GM18498 (cell line): ENCODE measurements at regions not wholly inside any gene's neighbourhood (a gene's known extent, or its start where the extent isn't known, plus 50 kb on each side); places are given as distances from the start of the nearest gene placed in this dataset.

Experiments used
- ATAC-seq: cut with Tn5 transposase; IDR thresholded peaks from one replicate; pipeline ENCODE4 v1.9.1; 2021; ENCODE audit warnings: mild to moderate bottlenecking, moderate library complexity; ENCODE audit not compliant: unreplicated experiment

DNA sequence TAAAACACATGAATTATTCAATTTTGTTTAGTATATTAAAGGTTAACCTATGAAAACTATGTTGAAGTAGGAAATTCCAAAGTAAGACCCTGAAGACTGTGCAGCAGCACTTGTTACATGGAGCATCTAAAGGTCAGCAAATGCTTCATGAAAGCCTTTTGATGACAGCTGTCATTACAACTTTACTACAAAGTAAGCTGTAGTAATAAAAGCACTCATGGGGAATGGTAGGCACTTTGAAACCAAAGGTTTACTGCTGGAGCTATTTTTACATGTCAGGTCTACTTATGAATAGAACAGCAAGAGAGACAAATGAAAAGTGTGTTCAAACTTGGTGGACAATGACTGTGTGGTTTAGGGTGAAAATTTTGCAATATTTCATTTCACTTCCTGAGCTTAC, 672.5 kb upstream of the PCDH20 start:
- ATAC-seq, result no peak

DNA sequence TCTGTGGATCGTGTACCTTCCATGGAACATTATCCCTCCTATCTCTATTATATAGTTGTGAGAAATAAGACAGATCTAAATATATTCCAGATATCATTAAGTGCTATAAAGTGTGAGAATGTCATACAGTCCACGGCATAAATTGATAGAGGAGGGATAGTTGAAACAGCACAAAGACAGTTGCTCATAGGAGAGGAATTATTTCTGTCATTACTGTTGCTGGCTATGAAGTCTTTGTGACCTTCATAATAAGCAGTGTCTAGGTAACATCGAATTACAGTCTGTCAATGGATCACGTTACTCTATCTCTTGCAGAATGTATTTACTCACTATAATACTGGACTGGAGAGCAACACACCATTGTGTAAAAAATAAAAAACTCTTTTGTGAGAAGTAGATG, 671.5 kb upstream of the PCDH20 start:
- no peak for ATAC-seq

DNA sequence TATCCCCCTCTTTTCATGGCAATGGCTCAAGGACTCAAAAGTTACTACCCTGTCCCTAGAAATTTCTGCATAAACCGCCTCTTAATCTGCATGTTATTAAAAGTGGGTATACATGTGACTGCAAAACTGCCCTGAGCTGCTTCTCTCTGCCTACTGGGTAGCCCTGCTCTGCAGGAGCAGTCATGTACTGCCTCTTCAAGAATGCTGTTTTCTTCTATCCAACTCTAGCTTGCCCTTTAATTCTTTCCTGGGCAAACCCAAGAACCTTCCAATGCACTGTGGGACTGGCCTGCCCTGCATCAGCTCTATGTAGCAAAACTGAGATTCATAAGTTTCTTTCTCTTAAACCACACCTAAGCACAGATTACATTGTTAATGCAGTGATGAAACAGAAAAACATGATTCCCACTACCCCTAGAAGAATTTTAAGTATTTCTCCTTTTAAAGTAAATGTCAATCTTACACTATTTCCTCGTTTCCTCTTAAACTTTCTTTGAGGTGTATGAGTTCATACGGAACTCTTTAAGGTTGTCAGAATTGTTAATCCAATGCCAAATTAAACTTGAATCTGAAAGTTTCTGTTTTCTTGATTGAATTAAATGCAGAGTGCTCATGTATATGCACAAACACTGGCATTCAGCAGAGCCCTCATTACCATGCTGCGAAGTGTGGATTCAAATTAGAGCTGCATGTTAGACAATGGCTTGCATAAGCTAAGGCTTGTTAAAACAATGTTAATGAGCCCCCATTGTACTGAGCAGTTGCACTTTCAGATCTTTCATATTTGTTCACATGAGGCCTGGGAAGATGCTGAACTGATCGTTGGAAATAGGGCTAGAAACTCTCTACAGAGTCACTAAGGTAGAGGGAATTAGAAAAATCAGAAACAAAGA, 669.9 kb upstream of the PCDH20 start:
- ATAC-seq, result no peak

- no peak for ATAC-seq
These were observed 669.1 kb upstream of the PCDH20 start for GRCh38 chr13:62084728-62085127.

DNA sequence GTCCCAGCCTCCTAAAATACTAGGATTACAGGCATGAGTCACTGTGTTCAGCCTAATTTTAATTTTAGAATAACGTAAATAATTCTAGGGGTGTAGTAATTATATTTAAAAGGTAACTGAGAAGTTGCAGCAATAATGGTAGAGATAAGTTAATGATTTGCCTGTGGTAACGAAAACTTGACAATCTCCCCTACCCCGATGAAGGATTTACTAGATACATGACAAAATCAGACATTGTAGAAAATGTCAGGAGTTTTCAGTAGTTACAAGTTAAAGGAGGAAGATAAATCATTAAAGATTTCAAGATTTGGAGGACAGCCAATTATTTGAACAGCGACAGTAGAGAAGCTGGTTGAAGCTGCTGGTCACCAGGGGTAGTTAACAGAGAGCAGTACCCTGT, 652.2 kb upstream of the PCDH20 start:
- ATAC-seq, result no peak

DNA sequence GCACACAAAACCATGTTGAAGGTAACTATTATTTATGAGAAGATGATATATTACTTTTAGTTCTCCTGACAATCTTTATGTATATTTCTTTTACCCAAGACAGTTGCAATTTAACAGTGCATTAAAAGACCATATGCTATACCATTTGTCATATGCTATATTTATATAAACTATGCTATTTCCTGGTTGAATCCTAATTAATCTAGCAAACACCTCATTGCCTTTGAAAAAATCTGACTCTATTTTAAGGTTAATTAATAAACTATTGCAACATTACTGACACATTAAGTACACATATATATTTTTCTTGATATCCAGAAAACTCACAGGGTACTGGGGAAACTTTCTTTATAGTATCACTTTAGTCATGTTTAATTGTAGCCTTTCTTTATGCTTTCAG, 649.4 kb upstream of the PCDH20 start:
- no peak for ATAC-seq

- no peak for ATAC-seq
These were observed 646.1 kb upstream of the PCDH20 start for GRCh38 chr13:62061751-62062150.

DNA sequence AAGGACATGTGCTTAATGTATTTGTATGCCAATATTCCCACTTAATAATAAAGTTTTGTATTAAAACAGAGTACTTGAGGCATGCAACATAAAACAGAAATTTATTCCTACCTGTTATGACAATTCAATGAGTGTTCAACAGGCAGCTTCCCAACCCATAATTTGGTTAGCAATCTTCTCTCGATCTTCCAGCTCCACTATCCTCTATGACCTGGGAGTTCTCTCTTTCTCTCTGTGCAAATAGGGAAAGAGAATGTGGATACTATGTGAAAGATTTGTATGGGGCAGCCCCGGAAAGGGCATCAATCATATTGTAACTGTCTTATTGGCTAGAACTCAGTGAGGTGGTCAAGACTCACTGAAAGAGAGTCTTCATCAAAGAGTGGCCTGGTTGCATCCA, 644.9 kb upstream of the PCDH20 start:
- ATAC-seq, result no peak

DNA sequence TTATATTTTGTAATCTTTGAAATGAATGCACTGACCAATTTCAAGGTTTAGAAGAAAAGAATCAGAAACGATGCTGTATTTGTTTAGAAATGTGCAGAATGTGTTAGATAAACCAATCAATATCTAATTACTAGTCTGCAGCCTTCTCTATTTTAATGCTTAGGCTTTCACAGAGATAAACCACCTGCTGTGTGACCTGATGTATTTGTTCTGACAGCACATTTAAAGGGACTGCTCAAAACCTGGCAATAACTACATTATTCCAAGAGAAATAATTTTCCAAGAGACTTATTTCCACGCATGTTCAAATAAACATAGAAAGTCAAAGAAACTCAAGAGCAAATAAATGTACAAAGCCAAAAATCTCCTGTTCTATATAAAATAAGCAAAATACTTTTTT, 641.6 kb upstream of the PCDH20 start:
- ATAC-seq, result no peak

DNA sequence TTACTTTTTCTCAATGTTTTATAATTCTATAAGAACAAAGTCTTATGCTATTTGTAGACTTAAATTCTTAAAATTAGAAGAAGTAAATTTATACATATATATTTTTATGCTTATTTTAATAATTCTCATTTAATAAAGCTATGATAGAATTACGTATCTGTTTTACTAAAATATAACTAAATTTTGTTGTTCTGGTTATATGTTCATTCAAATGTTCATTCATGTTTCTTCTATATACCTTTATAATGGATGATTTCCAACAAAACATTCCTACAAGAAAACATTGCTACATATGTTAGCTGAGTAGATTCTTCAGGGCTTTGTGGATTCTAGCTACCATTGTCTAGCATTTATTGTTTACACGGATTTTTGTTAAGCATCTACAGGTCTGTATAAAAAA, 634.3 kb upstream of the PCDH20 start:
- ATAC-seq, result no peak

GRCh38 chr13:62046512-62046911, 630.9 kb upstream of the PCDH20 start:
- ATAC-seq, result no peak

DNA sequence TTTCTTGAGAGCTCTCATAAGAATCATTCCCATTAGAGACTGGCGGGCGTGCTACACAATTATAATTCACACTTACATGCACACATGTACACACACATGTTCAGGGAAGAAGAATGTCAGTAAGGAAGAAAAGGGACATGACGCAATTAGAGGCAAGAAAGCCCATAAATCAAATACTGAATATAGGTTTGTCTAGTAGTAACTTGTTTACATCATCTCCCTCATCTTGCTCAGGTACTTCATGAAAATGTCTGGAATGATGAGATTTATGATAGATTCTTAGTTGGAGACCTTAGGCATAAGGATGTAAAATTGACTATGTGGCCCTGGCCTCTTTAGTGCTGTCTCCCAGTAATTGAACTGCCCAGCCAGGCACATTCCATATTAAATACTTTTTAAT, 628.0 kb upstream of the PCDH20 start:
- no peak for ATAC-seq

DNA sequence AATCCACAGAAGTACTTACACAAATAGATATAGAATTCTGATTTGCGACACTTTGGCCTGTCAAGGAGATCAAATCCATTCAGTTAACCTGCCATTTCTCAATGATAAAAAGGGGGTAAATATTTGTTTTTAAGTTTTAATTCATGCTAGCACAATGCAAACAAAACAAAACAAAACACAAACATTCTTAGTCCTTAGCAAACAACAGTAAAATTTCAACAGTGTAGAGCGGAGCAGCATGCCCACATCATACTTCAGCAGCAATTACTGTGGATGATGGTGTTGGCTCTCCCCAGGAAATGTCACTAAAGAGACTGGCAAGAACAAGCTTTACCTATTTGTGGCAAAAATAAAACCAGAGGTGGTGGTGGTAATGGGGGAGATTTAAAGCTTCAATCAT, 625.2 kb upstream of the PCDH20 start:
- no peak for ATAC-seq

GRCh38 chr13:62040078-62040477, 624.4 kb upstream of the PCDH20 start:
- ATAC-seq, result no peak

- ATAC-seq, result no peak
These were observed 622.6 kb upstream of the PCDH20 start for GRCh38 chr13:62038214-62038613.

GRCh38 chr13:62035981-62036380, 620.3 kb upstream of the PCDH20 start:
- ATAC-seq, result no peak

GRCh38 chr13:62033934-62034333, 618.3 kb upstream of the PCDH20 start:
- no peak for ATAC-seq

- ATAC-seq, result no peak
These were observed 606.7 kb upstream of the PCDH20 start for GRCh38 chr13:62022369-62022768.

DNA sequence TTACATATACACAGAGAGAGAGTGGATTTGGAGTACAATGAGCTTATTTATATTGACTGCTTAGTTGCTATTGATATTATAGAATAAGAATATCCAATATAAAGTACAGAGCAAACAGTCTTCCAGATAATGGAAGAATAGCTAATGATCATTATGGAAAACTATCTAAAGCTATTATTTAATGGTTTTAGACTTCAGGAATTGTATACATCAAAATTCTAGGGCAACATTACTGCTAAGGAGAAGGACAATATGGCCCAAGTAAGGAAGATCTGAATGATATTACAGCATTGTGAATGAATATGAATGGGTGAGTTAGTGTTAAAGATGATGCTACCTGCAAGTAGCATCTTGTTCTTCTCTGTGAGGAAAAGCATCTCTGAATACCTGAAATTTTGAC, 604.2 kb upstream of the PCDH20 start:
- ATAC-seq, result no peak

DNA sequence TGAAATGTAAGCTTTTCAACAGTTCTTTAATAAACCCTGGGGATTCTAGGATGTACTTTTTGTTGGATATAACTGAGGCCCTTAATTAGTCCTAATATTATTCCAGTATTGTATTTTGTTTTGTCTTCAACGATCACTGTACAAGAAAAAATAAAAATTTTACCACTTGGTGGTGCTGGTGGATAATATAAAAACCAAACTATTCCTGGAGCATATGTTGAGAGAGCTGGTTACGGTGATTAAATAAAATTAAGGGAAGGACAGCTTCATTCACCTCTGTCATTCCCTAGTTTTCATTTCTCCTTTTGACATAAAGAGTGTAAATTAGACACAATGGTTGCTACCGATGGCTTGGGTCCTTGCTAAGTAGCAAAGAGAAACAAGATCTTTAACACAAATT, 598.6 kb upstream of the PCDH20 start:
- ATAC-seq, result no peak

DNA sequence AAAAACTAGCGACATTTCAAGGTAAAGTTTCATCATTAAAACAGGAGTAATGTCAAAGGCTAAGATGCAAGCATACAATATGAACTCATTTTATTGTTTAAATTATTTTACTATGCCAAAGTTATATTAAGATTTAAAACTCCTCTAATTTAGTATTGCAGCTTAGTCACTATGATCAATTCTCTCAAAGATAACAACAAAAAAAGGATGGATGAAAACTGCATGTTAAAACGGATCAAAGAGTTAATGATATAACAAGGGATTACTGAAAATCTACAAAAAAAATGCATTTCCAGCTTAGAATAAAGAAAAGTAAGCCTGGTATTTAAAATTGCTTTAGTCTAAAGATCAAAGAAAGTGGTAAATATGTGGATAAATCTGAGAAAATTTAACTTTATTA, 587.8 kb upstream of the PCDH20 start:
- ATAC-seq, result no peak

- no peak for ATAC-seq
These were observed 578.5 kb upstream of the PCDH20 start for GRCh38 chr13:61994174-61994573.

- no peak for ATAC-seq
These were observed 574.3 kb upstream of the PCDH20 start for GRCh38 chr13:61989978-61990377.
